Brain microvascular endothelial cell (primary cell): ENCODE measurements at regions not wholly inside any gene's neighbourhood (a gene's known extent, or its start where the extent isn't known, plus 50 kb on each side); places are given as distances from the start of the nearest gene placed in this dataset.

Source experiments
- DNase-seq: peaks from one replicate; pipeline ENCODE4 v3.0.0-alpha.2; 2020
- H3K27ac ChIP-seq: fragments of 250-450 bp; sonication (Bioruptor Pico); 2 replicates; pipeline ENCODE4 v1.5.1; 2020; ENCODE audit warnings: mild to moderate bottlenecking, moderate library complexity
- H3K27me3 ChIP-seq: fragments of 250-450 bp; sonication (Bioruptor Pico); replicated peaks from 2 replicates; pipeline ENCODE4 v1.5.1; 2020; ENCODE audit warnings: mild to moderate bottlenecking
- H3K36me3 ChIP-seq: fragments of 250-450 bp; sonication (Bioruptor Pico); replicated peaks from 2 replicates; pipeline ENCODE4 v1.5.1; 2020; ENCODE audit warnings: mild to moderate bottlenecking
- H3K4me3 ChIP-seq: 2 replicates; pipeline ENCODE4 v1.5.1; 2011; ENCODE audit warnings: low read depth, mild to moderate bottlenecking, control low read depth, low read length, moderate library complexity
- in situ Hi-C: cut with HindIII; loops from 2 replicates; pipeline ENCODE4 v1.10.0; 2017; ENCODE audit warnings: low sequenced_read_pairs, low pct_ligation_motif_present
- TF ChIP-seq, protein P1 (sequence below): IDR thresholded peaks from 2 replicates; pipeline ENCODE4 v1.5.1; 2011; ENCODE audit warnings: low read depth, mild to moderate bottlenecking, moderate library complexity, low read length, control low read depth, inconsistent platforms; ENCODE audit errors: missing control alignments

DNA sequence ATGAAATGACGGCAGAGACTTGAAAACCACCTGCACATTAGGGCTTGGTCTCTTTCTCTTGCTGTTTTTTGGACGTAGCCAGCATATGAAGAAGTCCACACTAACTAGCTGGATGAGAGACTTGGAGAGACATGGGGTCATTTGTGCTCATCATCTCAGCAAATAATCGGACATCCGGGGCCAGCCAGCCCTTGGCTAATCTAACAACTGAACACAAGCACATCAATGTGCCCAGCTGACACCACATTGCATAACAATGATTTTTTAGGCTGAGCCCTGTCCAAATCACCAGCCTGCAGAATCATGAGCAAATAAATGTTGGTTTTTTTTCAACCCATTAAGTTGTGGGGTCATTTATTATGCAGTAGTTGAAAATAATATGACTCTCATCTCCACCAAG lies 460.3 kb upstream of the LARGE1 start:
- Histone ChIP-seq H3K4me3 (no peak overlapping the region), H3K27ac (no peak overlapping the region), H3K27me3 (no peaks in the 10 kb centered on the region), H3K36me3 (no peaks in the 10 kb centered on the region)
- no peak for DNase-seq
- in situ Hi-C loops = no loop called here
- TF ChIP-seq, protein P1, sequence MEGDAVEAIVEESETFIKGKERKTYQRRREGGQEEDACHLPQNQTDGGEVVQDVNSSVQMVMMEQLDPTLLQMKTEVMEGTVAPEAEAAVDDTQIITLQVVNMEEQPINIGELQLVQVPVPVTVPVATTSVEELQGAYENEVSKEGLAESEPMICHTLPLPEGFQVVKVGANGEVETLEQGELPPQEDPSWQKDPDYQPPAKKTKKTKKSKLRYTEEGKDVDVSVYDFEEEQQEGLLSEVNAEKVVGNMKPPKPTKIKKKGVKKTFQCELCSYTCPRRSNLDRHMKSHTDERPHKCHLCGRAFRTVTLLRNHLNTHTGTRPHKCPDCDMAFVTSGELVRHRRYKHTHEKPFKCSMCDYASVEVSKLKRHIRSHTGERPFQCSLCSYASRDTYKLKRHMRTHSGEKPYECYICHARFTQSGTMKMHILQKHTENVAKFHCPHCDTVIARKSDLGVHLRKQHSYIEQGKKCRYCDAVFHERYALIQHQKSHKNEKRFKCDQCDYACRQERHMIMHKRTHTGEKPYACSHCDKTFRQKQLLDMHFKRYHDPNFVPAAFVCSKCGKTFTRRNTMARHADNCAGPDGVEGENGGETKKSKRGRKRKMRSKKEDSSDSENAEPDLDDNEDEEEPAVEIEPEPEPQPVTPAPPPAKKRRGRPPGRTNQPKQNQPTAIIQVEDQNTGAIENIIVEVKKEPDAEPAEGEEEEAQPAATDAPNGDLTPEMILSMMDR = no peak

GRCh38 chr22:34390400-34390799 lies 470.1 kb upstream of the LARGE1 start:
- TF ChIP-seq, protein P1 = no peak
- Histone ChIP-seq H3K4me3 (no peak overlapping the region), H3K27ac (no peak overlapping the region), H3K27me3 (no peaks in the 10 kb centered on the region), H3K36me3 (no peaks in the 10 kb centered on the region)
- no peak for DNase-seq
- in situ Hi-C loops = no loop called here

DNA sequence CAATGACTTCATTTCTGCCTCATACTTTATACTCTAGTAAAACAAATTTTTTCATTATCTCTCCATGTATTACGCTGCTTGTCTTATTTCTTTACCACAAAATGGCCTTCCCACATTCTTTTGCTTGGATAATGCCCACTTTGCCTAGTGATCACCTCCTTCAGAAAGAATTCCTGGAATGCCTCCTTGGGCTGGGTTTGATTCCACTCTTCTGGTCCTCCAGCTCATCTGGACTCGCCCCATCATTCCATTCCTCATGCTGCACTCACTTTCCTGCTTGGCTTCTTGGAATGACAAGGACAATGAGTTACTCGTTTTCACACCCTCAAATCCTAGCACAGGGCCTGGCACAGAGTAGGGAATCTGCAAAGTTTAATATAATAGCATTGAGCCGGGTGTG lies 475.1 kb upstream of the LARGE1 start:
- Histone ChIP-seq H3K27me3 (no peaks in the 10 kb centered on the region), H3K36me3 (no peaks in the 10 kb centered on the region), H3K27ac (no peak overlapping the region), H3K4me3 (no peak overlapping the region)
- TF ChIP-seq, protein P1 = no peak
- DNase-seq = no peak
- in situ Hi-C loops = no loop called here

GRCh38 chr22:34403667-34404066 lies 483.4 kb upstream of the LARGE1 start:
- no peaks in the 10 kb centered on the region for H3K27me3 ChIP-seq
- H3K27ac ChIP-seq = no peak overlapping the region
- H3K4me3 ChIP-seq = no peak overlapping the region
- TF ChIP-seq, protein P1 = no peak
- no peak for DNase-seq
- H3K36me3 ChIP-seq = no peaks in the 10 kb centered on the region
- in situ Hi-C loops = no loop called here

DNA sequence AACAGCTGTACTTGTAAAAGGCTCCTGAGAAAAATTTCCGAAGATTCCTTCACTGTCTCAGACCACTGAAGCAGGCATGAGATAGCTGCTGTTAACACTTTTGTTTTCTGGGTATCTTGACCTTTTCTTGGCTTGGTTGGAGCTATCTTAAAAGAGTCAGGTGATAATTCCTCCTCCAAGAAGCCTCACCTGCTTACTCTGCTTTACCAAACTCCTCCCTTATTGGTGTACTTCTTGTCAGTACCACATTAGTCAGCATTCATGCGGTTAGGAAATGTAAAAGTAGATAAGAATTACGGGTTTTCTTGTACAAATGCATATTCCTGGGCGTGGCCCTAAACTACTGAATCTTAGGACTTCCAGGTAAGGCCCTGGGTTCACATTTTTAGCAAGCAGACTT lies 489.8 kb upstream of the LARGE1 start:
- no peak for DNase-seq
- TF ChIP-seq, protein P1 = no peak
- Histone ChIP-seq H3K27me3 (no peaks in the 10 kb centered on the region), H3K4me3 (no peak overlapping the region), H3K27ac (no peak overlapping the region), H3K36me3 (no peaks in the 10 kb centered on the region)
- in situ Hi-C loops = no loop called here
